HG03103 (cell line): ENCODE measurements at regions not wholly inside any gene's neighbourhood (a gene's known extent, or its start where the extent isn't known, plus 50 kb on each side); places are given as distances from the start of the nearest gene placed in this dataset.

Source experiments
- ATAC-seq: cut with Tn5 transposase; IDR thresholded peaks from one replicate; pipeline ENCODE4 v1.9.1; 2021; ENCODE audit warnings: low read depth; ENCODE audit not compliant: unreplicated experiment

- no peak for ATAC-seq
These were observed 85.2 kb upstream of the INSIG1 start for GRCh38 chr7:155212301-155213015.

GRCh38 chr7:155213385-155213784 lies 84.3 kb upstream of the INSIG1 start:
- ATAC-seq: no peak

- no peak for ATAC-seq
These were observed 83.5 kb upstream of the INSIG1 start for GRCh38 chr7:155213955-155214740.

DNA sequence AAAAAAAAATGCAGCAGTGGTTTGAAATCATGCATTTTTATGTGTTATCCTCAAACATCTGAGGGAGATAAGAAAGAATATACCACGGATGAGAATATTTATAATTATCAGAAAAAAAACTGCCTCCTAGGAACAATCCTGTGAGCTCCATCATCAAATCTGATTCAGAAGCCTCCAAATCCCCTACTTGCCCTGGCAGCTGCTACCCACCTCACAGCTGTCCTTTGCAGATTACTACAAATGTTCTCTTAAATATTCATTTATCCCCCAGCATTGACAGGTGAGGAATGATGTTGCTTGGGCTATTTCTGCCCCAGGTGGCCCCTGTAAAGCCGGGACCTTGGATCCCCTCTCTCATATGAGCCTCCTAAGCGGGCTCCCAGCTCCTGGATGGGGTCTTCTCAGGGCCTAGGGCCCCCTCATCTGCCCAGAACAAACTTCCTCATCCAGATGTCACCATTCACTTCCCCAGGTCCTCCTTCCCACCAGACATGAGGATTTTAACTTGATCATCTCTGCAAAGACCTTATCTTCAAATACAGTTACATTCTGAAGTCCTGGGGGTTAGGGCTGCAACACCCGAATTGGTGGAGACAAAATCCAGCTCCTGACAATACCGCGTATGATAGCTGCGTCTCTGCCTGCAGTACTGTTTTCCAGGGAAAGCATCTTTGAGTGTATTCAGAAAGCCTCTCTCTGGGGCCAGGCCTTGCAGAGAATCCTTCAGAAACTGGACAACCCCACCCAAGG lies 81.9 kb upstream of the INSIG1 start:
- ATAC-seq: no peak

GRCh38 chr7:155216475-155217272 lies 81.0 kb upstream of the INSIG1 start:
- ATAC-seq: no peak

DNA sequence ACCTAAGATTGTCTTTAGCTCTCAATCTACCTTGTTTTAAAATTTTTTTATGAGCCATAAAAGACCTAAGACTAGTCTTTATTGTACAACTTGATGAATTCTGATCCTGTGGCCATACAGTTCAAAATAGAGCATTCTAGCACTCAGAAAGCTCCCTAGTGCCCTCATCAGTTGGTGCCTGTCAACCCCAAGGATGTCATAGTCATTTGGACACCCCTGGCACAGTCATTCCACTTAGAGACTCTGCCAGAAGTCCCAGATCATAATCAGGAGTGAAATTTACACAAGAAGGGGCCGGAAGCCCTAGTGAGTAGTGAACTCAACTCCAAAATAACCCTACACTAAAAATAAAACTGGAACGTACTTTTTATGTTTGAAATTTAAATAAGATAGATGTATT lies 80.0 kb upstream of the INSIG1 start:
- no peak for ATAC-seq

DNA sequence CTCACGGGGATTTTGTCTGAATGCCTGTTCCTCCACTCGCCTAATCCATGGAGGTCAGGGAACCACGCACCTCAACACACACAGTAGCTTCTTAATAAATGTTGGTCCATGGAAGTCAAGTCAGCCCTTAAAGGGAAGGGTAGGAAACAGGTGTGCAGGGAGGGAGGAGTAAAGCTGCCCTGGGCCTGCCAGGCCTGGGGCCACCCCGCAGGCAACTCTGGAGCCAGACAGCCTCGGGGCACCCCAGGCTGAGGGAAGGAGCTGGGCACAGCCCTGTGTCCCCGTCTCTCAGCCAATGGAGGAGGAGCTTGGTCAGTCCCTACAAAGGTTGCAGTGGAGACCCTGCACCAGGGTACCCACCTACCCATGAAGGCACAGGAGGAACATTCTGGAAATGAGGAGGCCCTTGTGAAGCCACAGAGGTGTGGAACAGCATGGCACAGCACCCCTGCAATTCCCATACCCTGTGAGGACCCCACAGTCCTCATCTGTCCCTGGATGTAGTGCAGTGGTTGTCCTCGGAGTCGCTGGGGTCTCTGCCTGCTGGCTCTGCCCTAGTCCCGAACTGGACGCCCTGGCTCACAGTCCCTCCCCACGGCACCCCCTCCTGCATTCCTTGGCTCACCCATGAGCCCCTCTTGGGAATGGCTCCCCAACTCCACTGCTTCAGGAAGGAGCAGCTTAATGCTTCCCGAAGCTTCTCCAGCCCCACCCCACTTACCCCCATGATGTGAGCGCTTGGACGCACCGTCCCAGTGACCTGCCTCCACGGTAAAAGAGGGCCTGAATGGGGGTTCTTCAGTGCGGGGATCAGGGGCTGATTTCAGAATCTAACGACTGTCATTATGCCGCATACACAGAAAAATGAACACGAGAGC lies 79.2 kb upstream of the INSIG1 start:
- no peak for ATAC-seq

DNA sequence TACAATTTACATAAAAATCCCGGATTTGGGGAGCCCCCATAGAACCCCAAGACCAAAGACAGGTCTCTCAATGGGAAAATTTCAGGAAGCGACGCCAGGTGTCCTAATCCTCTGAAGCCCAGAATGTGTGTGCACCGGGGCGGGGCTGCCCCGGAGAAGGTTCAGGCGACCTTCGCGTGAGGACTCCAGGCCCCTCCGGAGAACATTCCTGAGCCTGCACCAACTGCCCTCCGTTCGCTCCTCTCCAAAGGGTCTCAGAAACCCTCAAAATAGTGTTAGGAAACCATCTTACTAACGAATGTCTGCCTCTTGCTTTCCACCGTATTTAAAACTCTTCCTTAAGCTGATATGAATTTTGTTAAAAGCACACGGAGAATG lies 78.5 kb upstream of the INSIG1 start:
- ATAC-seq: no peak

GRCh38 chr7:155219947-155220769 lies 77.5 kb upstream of the INSIG1 start:
- ATAC-seq: no peak

DNA sequence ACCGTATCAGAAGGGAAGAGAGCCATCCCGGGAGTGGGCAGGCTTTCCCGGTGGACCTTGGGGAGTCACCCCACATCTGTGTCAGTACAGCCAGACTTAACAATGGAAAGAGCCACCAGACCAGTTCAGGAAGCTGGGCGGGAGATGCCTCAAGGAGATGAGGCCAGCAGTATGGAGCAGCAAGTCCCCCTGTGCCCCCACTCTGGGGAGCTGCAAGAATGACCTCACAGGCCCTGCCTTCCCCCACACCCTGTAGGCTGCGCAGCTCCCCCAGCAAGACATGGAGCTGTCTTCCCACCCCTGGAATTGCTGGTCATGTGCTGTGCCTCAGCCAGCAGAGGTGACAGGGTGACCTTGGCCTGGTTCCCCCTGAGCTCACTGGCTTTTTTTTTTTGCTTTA lies 76.8 kb upstream of the INSIG1 start:
- ATAC-seq: no peak

DNA sequence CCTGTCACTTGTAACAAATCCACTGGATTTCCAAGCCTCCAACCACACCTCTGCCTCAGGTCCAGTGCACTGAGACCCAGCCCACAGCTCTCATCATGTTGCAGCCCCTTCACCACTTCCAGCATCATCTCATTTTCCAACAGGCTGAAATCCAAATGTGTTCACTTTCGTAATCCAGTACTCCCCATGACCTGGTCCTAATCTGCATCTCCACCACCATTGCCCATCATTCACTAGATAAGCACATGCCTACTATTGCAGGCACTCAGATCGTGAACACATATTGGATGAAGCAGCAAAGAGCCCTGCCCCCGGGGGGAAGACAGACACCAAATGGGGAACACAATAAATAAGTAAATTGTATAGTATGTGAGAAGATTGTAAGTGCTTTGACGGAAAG lies 76.1 kb upstream of the INSIG1 start:
- no peak for ATAC-seq

GRCh38 chr7:155222061-155222460 lies 75.6 kb upstream of the INSIG1 start:
- ATAC-seq: no peak

GRCh38 chr7:155222573-155222972 lies 75.1 kb upstream of the INSIG1 start:
- no peak for ATAC-seq

- ATAC-seq: no peak
These were observed 74.7 kb upstream of the INSIG1 start for GRCh38 chr7:155223021-155223420.

- ATAC-seq: no peak
These were observed 74.2 kb upstream of the INSIG1 start for GRCh38 chr7:155223503-155223902.

DNA sequence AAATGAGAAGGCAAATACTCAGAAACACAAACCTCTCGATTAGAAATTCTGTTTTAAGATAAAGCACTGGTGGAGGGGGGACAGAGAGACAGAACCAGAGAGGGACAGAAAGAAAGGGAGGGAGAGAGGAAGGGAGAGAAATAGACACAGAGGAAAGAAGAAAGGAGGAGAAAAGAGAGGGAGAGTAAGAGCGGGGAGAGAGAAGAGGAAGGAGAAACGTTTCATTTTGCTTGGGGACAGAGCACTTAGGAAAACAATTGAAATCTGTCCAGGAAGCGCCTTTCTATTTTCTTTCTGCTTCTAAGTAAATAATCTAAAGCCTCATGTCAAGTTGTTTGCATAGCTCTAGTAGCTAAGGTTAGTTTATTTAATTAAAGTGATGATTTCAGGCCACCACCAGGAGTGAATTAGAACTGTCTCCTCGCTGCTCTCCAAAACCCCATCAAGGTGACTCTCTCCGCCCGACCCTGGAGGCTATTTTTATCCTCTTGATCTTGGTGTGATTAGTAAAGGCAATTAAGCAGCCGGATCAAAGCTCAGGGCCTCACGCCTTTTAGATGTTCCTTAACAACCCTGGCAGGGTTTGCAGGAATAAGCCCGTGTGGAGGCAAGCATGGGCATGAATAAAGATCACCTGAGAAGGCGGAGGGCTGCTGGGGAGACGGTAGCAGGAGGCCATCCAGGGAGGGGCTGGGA lies 73.4 kb upstream of the INSIG1 start:
- no peak for ATAC-seq

GRCh38 chr7:155225095-155225494 lies 72.6 kb upstream of the INSIG1 start:
- ATAC-seq: no peak

DNA sequence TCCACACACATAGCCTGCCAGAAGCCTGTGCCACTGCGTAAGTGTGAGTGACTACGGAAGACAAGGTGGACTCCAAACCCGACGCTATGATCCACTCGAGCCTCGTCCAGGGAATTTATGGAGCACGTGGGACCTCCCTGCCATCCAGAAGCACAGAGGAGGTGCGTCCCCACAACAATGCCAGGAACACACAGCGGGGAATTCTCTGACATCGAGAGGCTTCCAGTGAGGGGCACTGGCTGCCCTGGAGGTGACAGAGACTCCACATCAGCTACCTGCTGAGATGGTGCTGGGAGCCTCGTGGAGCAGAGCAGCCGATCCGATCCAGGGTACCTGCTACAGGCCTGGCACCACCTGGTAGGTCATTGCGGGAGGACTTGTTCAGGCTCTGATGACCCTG lies 72.2 kb upstream of the INSIG1 start:
- no peak for ATAC-seq
